BJ (cell line): ENCODE measurements at regions not wholly inside any gene's neighbourhood (a gene's known extent, or its start where the extent isn't known, plus 50 kb on each side); places are given as distances from the start of the nearest gene placed in this dataset.

ENCODE experiments used
- CTCF ChIA-PET: fragments of 350-600 bp; formaldehyde crosslinking; extraction: SDS; loops from one replicate; lab custom pipeline; 2021; ENCODE audit warnings: antibody characterized with exemption, inconsistent platforms; lab: Yijun Ruan, JAX
- POLR2A ChIA-PET: fragments of 300-600 bp; sonication (Branson Sonifier 250); formaldehyde crosslinking; extraction: SDS; loops from one replicate; lab custom pipeline; 2021; ENCODE audit warnings: antibody characterized with exemption; lab: Charles Lee
- DNase-seq: peaks from one replicate; pipeline ENCODE4 v3.0.0-alpha.2; 2011; ENCODE audit warnings: low read depth
- H3K27me3 ChIP-seq: 2 replicates; pipeline ENCODE4 v1.6.0; 2011; ENCODE audit warnings: low read length; ENCODE audit not compliant: control insufficient read depth, insufficient read depth
- H3K36me3 ChIP-seq: 2 replicates; pipeline ENCODE4 v1.5.1; 2011; ENCODE audit warnings: low read length; ENCODE audit not compliant: control insufficient read depth, insufficient read depth
- H3K4me3 ChIP-seq: 2 replicates; pipeline ENCODE4 v1.5.1; 2011; ENCODE audit warnings: low read depth, mild to moderate bottlenecking, control low read depth, low read length
- TF ChIP-seq, protein P1 (sequence below): IDR thresholded peaks from 2 replicates; pipeline ENCODE4 v1.5.1; 2011; ENCODE audit warnings: low read depth, mild to moderate bottlenecking, control low read depth, inconsistent platforms, low read length, moderate library complexity; ENCODE audit not compliant: insufficient read depth

DNA sequence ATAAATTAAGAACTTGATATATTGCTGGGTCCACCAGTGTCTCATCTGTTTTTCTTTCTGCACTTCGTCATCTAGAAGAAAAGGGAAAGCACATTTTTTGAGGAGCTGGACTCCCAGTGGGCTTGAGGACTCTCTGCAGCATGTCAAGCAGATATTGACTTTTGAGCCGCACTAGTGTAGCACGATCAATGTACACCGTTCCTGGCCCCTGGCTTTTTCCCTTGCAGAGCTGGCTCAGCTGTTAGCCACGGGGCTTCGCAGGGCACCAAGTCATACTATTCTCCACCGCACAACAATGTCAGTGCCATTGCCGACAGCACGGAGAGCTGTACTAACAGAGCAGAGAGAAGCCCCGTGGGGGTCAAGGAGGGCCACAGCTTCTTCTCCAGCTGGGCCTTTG, 235.4 kb upstream of the HABP2 start:
- CTCF ChIA-PET = interaction anchor here (1.3 to 1.9 kb wide), 2 partner anchors 11 to 44 kb away, joined by 3 to 5 read pairs; no protein-coding TSS in a partner anchor
- Histone ChIP-seq H3K36me3 (no peaks in the 10 kb centered on the region), H3K4me3 (no peak overlapping the region), H3K27me3 (no peaks in the 10 kb centered on the region)
- POLR2A ChIA-PET = no interaction called here
- TF ChIP-seq, protein P1, sequence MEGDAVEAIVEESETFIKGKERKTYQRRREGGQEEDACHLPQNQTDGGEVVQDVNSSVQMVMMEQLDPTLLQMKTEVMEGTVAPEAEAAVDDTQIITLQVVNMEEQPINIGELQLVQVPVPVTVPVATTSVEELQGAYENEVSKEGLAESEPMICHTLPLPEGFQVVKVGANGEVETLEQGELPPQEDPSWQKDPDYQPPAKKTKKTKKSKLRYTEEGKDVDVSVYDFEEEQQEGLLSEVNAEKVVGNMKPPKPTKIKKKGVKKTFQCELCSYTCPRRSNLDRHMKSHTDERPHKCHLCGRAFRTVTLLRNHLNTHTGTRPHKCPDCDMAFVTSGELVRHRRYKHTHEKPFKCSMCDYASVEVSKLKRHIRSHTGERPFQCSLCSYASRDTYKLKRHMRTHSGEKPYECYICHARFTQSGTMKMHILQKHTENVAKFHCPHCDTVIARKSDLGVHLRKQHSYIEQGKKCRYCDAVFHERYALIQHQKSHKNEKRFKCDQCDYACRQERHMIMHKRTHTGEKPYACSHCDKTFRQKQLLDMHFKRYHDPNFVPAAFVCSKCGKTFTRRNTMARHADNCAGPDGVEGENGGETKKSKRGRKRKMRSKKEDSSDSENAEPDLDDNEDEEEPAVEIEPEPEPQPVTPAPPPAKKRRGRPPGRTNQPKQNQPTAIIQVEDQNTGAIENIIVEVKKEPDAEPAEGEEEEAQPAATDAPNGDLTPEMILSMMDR = no peak
- no peak for DNase-seq

DNA sequence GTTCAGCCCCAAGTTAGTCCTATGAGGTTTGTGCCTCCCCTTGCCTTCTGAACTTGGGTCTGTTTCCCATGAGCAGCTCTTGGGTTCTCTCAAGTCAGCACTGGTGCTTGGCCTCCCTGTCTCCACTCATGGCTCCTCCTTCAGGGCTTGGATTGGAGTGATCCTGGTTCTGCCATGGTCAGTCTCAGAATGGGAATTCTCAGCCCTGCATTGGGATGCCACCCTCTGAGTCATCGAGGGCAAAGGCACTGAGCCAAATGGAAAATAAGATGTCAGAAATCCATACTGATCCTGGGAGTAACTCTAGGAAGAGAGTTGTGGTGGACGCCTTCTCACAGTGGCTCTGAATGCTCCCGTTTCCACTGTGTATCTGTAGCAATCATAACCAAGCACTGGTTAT, 233.4 kb upstream of the HABP2 start:
- TF ChIP-seq, protein P1 = no peak
- ChIA-PET POLR2A (no interaction called here), CTCF (interaction anchor here (0.7 to 1.8 kb wide), 3 partner anchors 7 to 43 kb away, joined by 4 to 7 read pairs (median 4); no protein-coding TSS in a partner anchor)
- Histone ChIP-seq H3K4me3 (no peak overlapping the region), H3K27me3 (no peaks in the 10 kb centered on the region), H3K36me3 (no peaks in the 10 kb centered on the region)
- DNase-seq = no peak

DNA sequence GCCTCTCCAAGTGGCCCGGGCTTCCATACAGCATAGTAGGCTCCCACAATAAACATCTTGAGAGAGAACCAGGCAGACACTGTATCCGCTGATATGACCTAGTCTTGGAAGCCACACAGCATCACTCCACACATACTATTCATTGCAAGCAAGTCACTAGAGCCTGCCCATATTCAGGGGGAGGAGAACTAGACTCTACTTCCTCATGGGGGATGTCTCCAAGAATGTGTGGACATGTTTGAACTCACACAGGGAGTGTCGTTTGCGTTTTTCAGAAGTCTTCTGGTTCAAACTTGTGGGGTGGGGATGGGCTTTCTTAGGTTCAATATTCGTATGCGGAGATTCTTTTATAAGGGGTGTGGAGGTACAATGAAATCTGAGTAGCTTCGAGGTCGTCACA, 232.6 kb upstream of the HABP2 start:
- Histone ChIP-seq H3K27me3 (no peaks in the 10 kb centered on the region), H3K36me3 (no peaks in the 10 kb centered on the region), H3K4me3 (no peak overlapping the region)
- CTCF ChIA-PET = interaction anchor here (1.5 kb wide), 1 partner anchor 9 kb away, joined by 4 read pairs; no protein-coding TSS in a partner anchor
- POLR2A ChIA-PET = no interaction called here
- DNase-seq = no peak
- TF ChIP-seq, protein P1 = no peak

DNA sequence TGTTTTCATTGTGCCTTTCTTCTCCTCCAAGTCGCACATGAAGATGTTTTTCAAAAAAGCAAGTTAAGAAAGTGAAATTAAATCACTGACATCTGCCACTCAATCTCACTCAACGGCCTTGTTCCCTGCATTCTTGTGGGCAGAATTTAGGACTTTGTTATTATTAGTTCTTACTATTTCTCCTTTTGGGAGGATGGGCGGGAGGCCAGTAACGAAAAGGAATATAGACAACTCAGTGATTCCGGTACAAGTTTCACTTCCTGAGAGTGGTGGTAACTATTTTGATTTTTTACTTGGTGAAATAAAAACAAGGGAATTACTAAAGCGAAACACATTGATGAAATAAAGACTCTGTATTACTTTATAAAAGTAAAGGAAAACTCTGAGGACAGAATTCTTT, 231.9 kb upstream of the HABP2 start:
- CTCF ChIA-PET = no interaction called here
- no peaks in the 10 kb centered on the region for H3K27me3 ChIP-seq
- TF ChIP-seq, protein P1 = no peak
- H3K36me3 ChIP-seq = no peaks in the 10 kb centered on the region
- no peak overlapping the region for H3K4me3 ChIP-seq
- no peak for DNase-seq
- POLR2A ChIA-PET = no interaction called here

DNA sequence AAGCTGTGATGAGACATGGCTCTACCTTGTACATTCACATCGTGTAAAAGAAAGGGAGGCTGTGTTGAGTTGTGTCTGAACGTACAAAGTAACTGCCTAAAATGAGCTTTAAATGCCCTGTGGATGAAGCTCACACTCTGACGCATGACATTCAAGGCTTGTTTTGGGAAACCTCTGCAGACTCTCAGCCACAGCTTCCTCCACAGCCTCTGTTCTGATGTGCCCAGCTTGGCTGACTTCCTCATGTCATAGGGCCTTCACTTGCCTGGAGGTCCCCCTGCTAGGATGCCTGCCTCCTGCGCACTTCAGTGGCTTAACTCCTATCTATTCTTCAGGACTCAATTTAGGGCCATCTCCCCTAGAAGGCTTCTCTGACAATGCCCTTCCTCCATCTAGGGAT, 230.0 kb upstream of the HABP2 start:
- ChIA-PET CTCF (no interaction called here), POLR2A (no interaction called here)
- TF ChIP-seq, protein P1 = no peak
- DNase-seq = no peak
- Histone ChIP-seq H3K27me3 (no peaks in the 10 kb centered on the region), H3K36me3 (no peaks in the 10 kb centered on the region), H3K4me3 (no peak overlapping the region)
